Stomach (tissue), 4 donors: ENCODE measurements at regions not wholly inside any gene's neighbourhood (a gene's known extent, or its start where the extent isn't known, plus 50 kb on each side); places are given as distances from the start of the nearest gene placed in this dataset.

ENCODE experiments used
- EP300 ChIP-seq: sonication (generic); formaldehyde crosslinking; IDR thresholded peaks from one replicate; pipeline ENCODE4 v1.6.1; 2017; ENCODE audit warnings: antibody characterized with exemption
- POLR2A ChIP-seq, 4 donors: fragments of 450-650 bp; IDR thresholded peaks; one replicate each; pipeline ENCODE4 v1.6.1; 2016; ENCODE audit warnings: antibody characterized with exemption in 4 of 4, control low read depth in 2 of 4, mild to moderate bottlenecking in 1 of 4, moderate library complexity in 1 of 4
- POLR2AphosphoS5 ChIP-seq, 3 donors: sonication (generic); formaldehyde crosslinking; IDR thresholded peaks; one replicate each; pipeline ENCODE4 v1.6.1; 2016; ENCODE audit warnings: antibody characterized with exemption in 3 of 3
- TF ChIP-seq, protein P1 (sequence below), 7 experiments: fragments of 450-650 bp in 4 of 7; fragments of 200-600 bp in 3 of 7; sonication (generic) in 3 of 7; IDR thresholded peaks; one replicate each; pipeline ENCODE4 v1.5.1; 2016 to 2019; ENCODE audit warnings: antibody characterized with exemption in 7 of 7, control low read depth in 2 of 7, mild to moderate bottlenecking in 1 of 7

DNA sequence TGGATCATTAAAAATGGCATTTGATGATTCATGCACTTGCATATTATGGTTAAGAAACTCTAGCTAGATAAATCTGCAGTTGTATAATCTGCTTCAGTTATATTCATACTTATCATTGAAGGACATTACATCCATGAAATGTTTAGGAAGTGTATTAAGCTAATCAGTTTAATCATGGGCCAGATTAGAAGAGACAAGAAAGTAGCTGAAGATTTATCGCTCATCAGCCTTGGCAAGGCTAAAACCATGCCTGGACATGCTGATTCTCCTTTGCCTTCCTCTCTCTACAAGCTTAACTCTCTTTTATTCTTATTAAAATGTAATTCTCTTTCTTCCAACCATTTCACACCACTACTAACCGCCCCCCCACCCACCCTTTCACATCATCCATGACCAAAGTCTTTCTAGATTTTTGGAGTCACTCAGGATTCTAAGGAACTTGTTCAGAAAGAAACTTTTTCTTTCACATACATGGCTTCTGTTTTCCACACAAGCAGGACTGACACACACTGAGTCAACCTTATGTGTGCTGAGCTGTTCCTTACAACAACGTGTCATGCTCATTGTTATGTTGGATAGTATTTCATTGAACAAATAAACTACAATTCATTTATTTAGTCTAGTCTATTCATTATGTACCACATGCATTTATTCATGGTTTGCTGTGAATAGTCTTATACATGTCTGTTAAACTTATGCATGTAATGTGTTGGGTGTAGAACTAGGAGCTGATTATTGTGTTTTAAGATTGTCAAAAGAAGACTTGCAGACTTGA, 227.3 kb upstream of the SP8 start:
- TF ChIP-seq, protein P1, sequence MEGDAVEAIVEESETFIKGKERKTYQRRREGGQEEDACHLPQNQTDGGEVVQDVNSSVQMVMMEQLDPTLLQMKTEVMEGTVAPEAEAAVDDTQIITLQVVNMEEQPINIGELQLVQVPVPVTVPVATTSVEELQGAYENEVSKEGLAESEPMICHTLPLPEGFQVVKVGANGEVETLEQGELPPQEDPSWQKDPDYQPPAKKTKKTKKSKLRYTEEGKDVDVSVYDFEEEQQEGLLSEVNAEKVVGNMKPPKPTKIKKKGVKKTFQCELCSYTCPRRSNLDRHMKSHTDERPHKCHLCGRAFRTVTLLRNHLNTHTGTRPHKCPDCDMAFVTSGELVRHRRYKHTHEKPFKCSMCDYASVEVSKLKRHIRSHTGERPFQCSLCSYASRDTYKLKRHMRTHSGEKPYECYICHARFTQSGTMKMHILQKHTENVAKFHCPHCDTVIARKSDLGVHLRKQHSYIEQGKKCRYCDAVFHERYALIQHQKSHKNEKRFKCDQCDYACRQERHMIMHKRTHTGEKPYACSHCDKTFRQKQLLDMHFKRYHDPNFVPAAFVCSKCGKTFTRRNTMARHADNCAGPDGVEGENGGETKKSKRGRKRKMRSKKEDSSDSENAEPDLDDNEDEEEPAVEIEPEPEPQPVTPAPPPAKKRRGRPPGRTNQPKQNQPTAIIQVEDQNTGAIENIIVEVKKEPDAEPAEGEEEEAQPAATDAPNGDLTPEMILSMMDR (IDR thresholded peaks at IDR 0.05), result no peak
- TF ChIP-seq POLR2A (IDR thresholded peaks at IDR 0.05), result no peak
- TF ChIP-seq EP300, result no peak
- TF ChIP-seq POLR2AphosphoS5 (IDR thresholded peaks at IDR 0.05), result no peak
